ENCODE measurements at regions not wholly inside any gene's neighbourhood (a gene's known extent, or its start where the extent isn't known, plus 50 kb on each side); places are given as distances from the start of the nearest gene placed in this dataset.

DNA sequence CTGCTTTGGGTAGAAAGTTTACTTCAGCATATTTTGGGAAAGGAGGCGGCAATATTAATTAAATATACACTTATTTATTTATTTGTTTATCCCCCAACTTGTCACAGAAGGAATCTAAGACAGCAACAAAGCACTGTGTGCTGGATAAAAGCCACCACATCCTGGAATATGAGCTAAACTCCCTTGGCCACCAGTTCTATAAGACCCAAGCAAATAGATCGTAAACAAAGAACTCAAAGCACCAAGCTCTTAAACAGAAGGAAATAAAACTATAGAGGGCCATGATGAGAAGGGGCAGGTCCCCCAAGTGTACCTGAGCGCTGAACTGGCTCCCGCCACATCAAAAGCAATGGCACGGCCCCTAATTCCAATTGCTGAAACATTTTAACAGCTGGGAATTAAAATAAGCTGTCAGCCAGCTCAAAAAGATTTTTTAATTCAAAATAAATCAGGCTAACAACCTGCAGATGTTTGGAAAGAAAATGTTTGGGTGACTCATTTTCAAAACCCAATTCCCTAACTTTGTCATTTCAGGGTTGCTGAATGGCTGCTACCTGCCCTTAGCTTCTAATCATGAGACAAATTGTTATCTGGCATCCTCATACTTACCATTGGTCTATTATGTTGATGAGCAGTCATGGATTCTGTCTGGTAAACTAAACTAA lies 127.1 kb downstream of the SLC30A10 start:
- no peak for DNase-seq (ENCODE audit: low spot score)

DNA sequence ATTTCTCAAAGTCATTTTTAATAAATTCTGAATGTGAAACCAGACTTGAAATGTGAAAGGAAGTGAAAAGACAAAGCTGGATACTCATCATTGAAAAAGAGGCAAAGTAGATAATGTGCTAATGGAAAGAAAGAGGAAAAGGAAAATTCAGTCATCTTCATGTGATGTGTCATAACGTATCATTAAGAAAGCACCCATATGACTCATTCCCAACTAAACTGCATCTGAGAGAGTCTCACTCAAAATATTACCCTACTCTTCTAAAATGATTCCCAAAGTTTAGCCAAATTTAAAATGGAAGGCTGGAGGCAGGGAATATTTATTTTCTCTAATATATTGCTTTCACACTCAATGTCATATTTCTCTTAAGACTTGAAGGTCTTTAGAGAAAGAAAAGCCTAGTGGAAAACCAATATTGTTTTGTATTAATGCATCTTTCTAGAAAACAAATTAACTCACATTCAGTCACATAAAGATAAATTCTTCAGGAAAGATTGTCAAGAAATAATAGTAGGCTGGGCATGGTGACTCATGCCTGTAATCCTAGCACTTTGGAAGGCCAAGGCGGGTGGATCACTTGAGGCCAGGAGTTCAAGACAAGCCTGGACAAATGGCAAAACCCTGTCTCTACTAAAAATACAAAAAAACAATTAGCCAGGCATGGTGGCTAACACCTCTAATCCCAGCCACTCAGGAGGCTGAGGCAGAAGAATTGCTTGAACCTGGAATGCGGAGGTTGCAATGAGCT lies 129.9 kb downstream of the SLC30A10 start:
- DNase-seq (ENCODE audit: low spot score): no peak

DNA sequence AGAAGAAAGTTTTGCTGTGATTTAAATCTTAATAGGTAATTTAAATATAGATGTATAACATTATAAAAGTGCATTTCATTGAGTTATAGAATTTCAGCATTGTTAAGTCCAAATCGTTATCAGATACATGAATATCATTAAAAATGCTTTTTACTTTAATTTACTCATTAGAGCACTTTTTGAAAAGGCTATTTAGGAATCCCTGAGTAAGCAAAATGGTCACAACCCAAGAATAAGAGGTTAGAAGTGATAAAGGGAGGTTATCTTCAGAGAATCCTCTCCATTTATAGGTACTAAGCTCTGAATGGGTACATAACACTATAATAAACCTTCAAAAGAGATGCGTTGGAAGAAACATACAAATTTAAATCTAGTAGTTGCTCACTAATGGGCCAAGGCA lies 130.7 kb downstream of the SLC30A10 start:
- DNase-seq (ENCODE audit: low spot score): no peak

DNA sequence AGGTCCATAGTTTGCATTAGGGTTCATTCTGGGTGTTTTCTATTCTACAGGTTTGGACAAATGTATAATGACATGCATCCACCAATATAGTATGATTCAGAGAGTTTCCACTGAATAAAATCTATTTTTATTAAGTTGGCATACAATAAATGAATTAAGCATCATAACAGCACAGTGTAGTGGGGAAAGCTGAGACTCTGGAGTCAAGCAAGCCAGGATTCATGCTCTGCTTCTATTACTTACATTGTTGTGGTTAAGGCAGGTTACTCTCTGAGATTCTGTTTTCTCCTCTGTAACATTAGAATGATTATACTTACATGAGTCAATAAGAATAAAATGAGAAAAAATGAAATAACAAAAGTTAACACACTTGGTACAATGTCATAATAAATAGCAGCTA lies 131.3 kb downstream of the SLC30A10 start:
- no peak for DNase-seq (ENCODE audit: low spot score)

DNA sequence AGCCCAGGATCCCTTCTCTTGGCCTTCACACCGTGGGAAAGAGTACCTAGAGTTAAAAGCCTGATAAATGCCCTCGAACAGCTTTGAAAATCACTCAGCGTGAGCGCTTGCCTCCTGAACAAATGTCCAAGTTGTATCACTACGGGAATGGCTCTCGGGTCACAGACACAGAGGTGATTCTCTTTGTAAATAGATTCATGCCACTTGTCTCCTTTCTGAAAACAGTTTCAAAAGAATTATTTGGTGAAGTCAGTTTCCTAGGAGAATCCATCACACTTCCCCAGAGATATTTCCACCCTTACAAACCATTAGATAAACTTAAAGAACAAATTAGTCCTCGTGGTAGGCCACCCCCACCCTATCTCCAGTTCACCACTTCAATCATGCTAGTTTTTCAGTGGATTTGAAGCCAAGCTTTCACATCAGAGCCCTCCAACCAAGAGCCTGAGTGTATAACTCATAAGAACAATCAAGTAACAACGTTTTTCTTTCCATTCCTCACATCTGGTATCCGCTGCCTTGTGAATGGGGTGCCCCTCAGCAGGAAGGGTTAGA lies 132.9 kb downstream of the SLC30A10 start:
- DNase-seq (ENCODE audit: low spot score): no peak

DNA sequence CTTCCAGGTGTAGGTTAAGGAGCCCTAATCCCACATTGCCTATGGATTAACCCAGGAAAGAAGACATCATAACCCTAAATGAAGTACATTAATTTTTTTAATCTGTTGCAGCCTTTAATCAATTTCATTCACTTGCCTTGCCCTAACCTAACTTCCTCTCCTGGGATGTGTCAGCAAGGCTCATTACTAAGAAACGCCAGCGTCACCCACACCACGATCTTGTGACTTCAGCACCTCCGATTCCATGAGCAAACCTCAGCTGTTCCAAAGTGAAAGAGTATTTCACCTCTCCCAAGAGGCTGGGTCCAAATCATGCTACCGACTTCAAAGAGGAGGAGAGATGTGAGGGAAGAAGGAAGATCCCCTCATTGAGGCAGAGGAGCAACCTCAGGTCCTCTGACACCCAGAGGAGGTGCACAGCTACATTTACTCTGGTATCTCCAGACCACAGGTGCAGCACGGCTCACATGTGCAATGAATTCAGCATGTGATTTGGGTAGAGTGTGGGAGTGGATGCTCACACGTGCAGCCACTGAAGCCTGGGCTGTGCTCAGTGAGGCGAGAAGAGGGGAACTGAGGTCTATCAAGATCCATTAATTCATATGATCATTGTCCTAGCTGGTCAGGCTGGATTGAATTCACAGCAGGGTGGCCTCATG lies 134.1 kb downstream of the SLC30A10 start:
- no peak for DNase-seq (ENCODE audit: low spot score)

DNA sequence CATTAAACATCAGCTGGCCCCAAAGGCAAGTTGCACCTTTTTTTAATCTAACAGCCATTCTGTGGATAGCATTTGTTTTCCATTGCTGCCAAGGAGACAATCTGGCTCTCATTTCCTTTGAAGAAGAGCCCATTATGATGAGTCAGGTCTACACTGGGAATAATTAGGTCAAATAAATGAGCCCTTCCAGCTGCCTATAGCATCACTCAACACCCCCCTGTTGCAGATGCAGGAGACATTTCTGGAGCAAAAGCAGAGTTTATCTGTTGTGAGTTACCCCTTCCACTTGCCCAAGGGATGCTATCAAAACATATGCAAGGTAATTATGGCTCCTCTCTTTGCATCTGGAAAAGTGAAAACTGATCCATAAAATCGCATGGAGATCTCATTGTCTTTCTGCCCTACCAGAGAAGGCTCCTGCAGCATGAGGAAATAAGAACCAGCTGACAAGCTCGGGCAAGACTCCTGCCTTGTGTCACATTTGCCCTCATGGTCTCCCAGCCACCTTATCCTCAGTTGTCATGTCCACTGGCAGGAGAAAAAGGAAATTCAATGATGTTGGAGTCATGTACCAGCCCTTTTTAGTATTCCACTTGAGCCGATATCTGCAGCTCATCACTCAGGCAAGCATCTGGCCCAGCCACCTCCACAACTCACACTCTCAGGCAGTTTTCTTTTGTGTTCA lies 135.9 kb downstream of the SLC30A10 start:
- no peak for DNase-seq (ENCODE audit: low spot score)

DNA sequence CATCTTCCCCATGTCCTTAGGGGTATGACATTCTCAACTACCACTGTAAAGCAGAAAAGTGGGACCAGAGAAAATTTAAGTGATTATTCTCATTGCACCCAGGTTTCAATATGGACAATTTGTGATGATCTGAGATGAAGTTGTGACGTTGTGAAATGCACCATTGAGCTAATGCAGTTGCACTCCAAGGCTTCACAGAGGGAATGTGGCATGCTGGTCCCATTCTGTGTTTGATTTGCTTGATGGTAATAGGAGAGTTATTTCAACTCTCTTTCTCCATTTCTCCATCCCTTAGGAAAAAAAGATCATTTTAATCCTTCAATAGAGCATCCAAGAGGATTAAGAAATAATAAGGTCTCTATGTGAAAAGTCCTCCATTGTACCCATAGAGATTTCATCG lies 136.6 kb downstream of the SLC30A10 start:
- DNase-seq (ENCODE audit: low spot score): no peak

DNA sequence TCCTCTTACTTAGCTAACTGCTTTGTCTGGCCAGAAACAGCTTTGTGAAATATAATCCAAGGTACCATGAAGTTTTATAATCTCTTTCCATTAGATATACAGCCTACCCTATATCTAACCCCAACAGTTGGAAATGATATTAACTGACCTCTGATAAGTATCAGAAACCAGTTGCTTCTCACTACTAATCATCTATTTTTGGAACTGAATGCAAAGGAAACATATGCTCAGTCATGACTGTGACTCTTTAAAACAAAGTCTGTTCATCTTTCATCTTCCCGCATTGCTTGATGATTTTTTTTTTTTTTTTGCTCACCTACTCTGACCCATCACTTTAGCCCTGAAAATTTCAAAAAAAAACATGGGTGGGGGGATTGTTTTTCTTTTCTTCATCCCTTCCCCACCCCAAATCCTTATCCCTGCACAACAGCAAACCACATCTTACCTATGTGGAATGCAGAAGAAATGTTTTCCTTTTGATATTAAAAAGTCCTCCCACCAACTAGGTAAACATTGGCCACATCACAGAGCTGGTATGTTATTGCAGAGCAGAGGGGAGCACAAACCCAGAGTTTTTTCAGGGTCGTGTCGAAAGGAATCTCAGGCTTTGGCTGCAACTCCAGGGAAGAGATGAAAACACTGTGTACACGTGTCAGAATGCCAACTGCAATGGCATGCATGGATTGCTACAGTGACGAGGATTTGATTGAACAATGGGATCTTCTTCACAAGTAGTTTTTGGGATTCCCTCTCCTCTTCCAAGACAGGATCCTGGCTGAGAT lies 137.3 kb downstream of the SLC30A10 start:
- no peak for DNase-seq (ENCODE audit: low spot score)

DNA sequence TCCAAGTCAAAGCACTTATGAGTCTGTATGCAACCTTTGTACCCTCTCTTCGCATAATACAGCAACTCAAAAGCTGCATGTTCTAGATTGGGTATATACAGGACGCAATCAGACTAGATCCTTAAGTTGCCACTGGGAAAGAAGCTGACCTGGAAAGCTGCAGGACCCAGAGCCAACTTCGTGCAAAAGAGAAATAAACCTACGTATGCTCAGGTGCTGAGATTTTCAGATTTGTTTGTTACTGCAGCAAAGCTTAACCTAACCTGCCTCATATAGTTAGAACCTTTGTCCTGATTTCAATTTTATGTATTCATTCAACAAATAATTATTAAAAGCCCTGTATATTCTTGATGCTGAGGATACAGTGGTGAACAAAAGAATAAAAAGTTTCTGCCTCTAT lies 139.7 kb downstream of the SLC30A10 start:
- no peak for DNase-seq (ENCODE audit: low spot score)

DNA sequence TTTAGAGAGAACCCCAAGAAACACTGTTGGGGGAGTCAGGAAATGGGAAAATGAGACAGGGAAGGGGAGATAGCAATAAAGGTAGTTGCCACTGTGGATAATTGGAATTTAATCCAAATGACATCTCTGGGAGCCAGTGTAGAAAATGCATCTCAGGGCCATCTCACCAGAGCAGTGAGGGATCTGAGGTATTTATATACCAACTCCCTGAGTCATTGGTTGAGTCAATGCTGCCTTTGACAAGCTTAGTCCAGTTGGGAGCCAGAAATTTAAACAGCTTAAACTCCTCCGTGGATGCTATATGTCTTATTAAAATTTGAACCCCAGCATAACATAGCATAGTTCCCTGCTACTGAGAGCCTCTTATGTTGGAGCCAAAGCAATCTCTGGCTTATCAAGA lies 140.3 kb downstream of the SLC30A10 start:
- no peak for DNase-seq (ENCODE audit: low spot score)

DNA sequence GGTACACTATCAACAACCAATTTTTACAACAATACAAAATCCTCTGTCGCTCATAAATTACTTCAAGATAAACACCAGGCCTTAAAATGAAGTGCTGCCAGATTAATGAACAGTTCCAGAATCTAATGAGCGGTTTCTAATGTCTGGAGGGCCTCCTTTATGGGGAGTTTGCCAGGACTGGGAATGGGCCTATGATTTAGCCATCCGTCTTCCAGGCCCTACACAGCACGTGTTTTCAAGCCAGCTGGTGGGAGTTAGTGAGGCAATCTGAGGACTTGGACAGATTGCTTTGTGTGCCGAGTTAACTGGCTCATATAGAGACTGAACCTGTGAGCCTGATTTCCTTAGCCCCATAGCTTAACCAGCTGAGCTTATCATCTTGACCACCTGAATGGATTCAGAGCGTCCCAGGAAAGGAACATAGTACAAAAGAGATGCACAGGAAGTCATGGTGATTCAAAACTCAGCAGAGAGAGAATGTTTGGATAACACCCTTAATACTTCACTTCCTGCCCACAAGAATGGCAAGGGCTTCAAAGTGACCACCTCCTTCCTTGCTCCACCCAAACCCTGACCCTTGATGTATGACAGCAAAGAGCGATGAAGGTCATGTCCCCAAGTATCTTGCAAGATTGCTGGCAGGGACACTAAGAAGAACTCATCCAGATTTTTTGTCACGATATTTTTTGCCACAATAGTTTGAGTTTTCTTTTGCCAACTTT lies 143.5 kb downstream of the SLC30A10 start:
- no peak for DNase-seq (ENCODE audit: low spot score)

DNA sequence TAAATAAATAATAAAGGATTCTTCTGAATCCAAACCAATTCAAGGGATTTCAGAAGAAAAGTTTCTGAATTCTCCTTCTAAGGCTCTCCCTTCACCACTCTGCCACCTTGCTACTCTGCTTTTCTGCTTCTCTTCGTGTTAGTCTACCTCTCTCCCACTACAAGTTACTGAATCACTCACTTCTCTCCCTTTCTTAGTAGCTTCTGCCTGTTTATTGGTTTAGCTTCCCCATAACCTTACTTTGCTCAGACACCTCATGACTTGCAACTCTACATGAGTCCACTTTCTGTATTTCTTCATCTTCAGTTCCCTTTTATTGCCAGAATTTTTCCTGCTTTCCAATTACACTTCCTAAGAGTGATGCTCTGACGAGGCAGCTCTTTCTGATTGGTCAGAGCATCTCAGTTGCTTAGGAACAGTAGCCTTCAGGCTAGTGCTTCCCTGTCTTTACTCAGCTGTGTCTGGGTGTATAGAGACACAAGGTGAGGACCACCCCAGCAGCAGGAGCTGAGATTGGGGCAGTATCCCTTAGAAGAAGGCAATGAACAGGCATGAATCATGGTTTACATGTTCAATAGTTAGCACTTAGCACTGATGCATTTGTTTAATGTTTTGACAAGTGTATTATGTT lies 144.6 kb downstream of the SLC30A10 start:
- DNase-seq (ENCODE audit: low spot score): no peak

DNA sequence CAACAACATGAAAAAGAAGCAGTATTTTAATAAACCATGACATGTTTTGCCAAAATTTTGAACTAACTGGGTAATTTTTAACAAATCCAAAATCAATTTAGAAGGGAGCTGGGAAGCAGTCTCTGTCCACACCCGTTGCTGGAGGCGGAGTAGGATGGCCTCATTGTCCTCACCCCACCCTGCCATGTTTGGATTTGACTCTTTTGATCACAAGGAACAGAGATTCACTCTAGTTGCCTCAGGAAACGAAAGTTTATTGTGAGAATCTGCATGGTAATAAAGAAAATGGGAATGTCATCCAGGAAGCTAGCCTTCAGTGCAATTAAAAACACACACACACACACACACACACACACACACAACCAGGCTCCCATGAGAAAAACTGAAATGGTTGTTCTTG lies 145.4 kb downstream of the SLC30A10 start:
- no peak for DNase-seq (ENCODE audit: low spot score)

DNA sequence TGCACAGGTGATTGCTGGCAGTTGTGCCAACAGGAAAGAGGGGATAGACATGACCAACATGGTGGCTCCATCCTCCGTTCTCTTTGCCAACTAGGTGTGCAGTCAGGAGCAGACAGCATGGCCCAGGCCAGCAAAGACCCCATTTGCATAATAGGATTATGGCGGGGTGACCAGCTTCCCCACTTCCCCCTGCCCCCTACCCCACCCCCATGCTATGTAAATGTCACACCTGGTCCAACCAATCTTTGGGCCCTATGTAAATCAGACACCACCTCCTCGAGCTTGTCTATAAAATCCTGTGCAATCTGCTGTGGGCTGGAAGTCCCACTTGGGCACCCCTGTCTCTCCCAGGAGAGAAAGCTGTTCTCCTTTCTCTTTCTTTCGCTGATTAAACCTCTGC lies 146.0 kb downstream of the SLC30A10 start:
- DNase-seq (ENCODE audit: low spot score): no peak

DNA sequence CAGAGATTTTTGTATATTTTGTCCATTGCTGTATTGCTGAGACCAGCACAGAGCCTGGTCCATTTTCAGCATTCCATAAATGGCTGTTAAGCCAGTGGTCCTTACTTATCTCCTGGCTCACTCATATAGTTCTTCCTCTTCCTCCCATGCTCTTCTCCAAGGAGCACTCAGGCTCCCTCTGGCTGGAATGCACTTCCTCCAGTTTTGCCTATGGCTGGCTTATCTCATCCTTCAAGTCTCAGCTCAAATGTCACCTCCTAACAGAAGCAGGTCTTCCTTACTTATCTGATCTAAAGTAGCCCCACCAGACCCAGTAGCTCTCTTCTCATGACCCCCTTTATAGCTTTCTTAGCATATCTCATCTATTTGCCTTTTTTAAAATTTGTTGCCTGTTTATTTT lies 146.9 kb downstream of the SLC30A10 start:
- DNase-seq (ENCODE audit: low spot score): no peak

DNA sequence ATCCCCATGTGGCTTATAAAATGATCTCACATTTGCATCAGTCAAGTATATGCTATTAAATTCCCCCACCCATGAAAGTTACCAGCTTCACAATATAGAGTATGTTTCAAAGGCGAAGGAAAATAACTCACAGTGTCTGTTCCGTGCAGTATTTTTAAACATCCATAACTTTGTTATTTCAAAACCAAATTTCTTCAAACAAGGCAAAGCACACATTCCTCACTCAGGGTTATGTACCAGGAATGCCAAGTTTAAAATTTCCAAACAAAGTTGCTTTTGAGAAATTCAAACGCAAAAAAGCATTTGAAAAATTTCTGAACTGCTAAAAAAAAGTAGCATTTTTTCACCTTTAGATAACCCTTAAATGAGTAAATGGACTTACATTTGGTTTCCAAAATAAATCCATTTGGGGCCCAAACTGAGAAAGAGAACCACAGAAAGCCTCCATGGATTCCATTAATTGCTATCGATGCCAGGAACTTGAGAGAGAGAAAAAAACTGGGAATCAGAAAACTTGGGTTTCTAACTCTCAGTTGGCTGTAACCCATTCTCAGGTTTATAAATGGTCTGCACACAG lies 149.5 kb downstream of the SLC30A10 start:
- no peak for DNase-seq (ENCODE audit: low spot score)

DNA sequence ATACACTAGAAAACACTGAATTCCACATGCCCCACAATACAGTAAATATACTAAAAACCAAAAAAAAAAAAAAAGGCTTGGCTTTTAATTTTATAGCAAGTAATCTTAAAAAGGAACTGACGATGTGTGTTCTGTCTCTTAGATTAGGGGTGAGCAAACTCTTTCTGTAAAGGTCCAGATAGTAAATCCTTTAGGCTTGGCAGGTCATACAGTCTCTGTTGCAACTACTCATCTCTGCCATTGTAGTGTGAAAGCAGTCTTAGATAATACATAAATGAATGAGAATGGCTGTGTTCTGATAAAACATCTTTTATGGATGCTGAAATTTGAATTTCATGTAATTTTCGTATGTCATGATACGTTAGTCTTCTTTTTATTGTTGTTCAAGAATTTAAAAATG lies 150.2 kb downstream of the SLC30A10 start:
- no peak for DNase-seq (ENCODE audit: low spot score)

DNA sequence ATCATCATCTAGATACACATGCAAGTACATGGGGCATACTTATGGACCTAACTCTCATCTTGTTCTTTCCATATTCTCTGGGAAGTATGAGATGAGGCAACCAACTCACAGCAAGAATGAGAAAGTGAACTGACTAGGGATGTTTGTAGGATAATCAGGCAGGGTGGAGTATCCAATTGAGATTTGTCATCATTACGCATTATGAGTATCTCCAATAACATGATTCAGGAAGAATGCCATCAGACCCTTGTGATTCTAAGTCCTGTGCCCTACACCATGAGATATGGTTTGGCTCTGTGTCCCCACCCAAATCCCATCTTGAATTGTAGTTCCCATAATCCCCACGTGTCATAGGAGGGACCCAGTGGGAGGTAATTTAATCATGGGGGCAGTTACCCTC lies 154.0 kb downstream of the SLC30A10 start:
- no peak for DNase-seq (ENCODE audit: low spot score)

DNA sequence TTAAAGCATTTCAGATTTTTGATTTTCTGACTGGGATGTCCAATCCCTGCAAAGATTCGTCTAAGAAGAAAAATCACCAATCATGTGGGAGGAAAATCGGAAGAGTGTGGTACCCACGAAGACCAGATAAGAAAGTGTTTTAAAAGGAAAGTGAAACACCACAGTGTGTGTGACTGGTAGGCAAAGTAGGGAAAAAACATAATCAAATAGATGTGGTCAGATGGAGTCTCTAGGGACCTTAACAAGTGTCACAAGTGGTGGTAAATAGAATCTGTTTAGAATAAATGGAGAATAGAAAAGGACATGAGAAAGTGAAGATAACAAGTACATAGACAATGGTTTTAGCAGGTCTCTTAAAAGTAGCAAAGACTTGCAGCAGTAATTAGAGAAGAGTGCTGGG lies 154.6 kb downstream of the SLC30A10 start:
- DNase-seq (ENCODE audit: low spot score): no peak
